ENCODE measurements at regions not wholly inside any gene's neighbourhood (a gene's known extent, or its start where the extent isn't known, plus 50 kb on each side); places are given as distances from the start of the nearest gene placed in this dataset.

DNA sequence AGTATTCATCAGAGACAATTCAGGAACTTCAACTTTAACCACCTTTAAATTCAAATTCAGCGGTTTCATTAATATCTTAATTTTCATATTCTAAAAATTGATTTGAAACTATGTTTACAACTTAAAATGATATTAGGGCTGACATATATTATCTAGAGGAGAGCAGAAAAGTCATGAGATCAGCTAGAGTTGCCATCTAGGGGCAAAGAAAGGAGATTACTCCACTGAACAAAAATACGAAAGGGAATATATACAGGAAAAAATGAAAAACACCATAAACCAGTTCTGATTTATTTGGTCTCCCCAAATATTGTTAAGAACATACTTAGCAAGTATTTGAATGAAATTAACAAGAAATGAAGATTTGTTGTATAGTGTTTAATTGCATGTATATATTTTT, 946.3 kb downstream of the DTWD2 start:
- no peaks in the 10 kb centered on the region for H3K27me3 ChIP-seq (ENCODE audit: low read depth, low read length)
- H3K36me3 ChIP-seq (replicated peaks; ENCODE audit: low read depth, low read length): no peaks in the 10 kb centered on the region
- no peak overlapping the region for H2AFZ ChIP-seq (ENCODE audit: low read depth, low read length)
- H3K9ac ChIP-seq (ENCODE audit: low read length): no peak overlapping the region
- no peak for TF ChIP-seq EZH2phosphoT487 (IDR thresholded peaks at IDR 0.05; ENCODE audit: low read depth)
- TF ChIP-seq, protein P1, sequence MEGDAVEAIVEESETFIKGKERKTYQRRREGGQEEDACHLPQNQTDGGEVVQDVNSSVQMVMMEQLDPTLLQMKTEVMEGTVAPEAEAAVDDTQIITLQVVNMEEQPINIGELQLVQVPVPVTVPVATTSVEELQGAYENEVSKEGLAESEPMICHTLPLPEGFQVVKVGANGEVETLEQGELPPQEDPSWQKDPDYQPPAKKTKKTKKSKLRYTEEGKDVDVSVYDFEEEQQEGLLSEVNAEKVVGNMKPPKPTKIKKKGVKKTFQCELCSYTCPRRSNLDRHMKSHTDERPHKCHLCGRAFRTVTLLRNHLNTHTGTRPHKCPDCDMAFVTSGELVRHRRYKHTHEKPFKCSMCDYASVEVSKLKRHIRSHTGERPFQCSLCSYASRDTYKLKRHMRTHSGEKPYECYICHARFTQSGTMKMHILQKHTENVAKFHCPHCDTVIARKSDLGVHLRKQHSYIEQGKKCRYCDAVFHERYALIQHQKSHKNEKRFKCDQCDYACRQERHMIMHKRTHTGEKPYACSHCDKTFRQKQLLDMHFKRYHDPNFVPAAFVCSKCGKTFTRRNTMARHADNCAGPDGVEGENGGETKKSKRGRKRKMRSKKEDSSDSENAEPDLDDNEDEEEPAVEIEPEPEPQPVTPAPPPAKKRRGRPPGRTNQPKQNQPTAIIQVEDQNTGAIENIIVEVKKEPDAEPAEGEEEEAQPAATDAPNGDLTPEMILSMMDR (IDR thresholded peaks at IDR 0.05; ENCODE audit: low read depth, low read length): peak; percentile 54
- H3K4me3 ChIP-seq (ENCODE audit: low read length): no peak overlapping the region
- H4K20me1 ChIP-seq (ENCODE audit: insufficient read depth, low read length): no peaks in the 10 kb centered on the region
- H3K9me3 ChIP-seq (ENCODE audit: insufficient read depth, low read length): no peaks in the 10 kb centered on the region
- no peak overlapping the region for H3K4me2 ChIP-seq (ENCODE audit: low read length)
- no peaks in the 10 kb centered on the region for H3K79me2 ChIP-seq (ENCODE audit: low read length)
- no peaks in the 10 kb centered on the region for H3K4me1 ChIP-seq (ENCODE audit: low read length)
- no peak overlapping the region for H3K27ac ChIP-seq (ENCODE audit: low read length)

DNA sequence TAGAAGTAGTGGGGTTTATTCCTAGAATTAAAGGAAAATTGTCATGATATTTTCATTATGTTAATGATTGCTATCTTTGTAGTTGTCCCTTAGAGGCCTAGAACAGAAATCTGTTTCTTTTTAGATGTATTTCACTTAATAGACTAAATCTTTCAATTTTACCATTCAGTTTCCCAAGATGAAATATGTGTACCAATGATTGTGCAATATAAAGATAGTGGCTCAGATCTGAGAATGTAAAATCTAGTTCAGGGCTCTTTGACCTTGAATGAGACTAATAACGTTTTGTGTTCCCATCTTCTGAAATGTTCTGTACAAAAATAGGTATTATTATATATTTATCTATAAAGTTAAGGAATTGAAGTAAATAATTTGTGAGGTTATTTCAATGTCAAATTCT, 947.9 kb downstream of the DTWD2 start:
- TF ChIP-seq, protein P1 (IDR thresholded peaks at IDR 0.05; ENCODE audit: low read depth, low read length): no peak
- TF ChIP-seq EZH2phosphoT487 (IDR thresholded peaks at IDR 0.05; ENCODE audit: low read depth): no peak
- Histone ChIP-seq H3K79me2 (ENCODE audit: low read length) (no peaks in the 10 kb centered on the region), H4K20me1 (ENCODE audit: insufficient read depth, low read length) (no peaks in the 10 kb centered on the region), H3K4me3 (ENCODE audit: low read length) (no peak overlapping the region), H3K27ac (ENCODE audit: low read length) (no peak overlapping the region), H3K27me3 (ENCODE audit: low read depth, low read length) (no peaks in the 10 kb centered on the region), H3K4me2 (ENCODE audit: low read length) (no peak overlapping the region), H3K4me1 (ENCODE audit: low read length) (no peaks in the 10 kb centered on the region), H3K36me3 (replicated peaks; ENCODE audit: low read depth, low read length) (no peaks in the 10 kb centered on the region), H3K9me3 (ENCODE audit: insufficient read depth, low read length) (no peaks in the 10 kb centered on the region), H2AFZ (ENCODE audit: low read depth, low read length) (no peak overlapping the region), H3K9ac (ENCODE audit: low read length) (no peak overlapping the region)

- Histone ChIP-seq H3K4me1 (ENCODE audit: low read length) (no peaks in the 10 kb centered on the region), H3K4me3 (ENCODE audit: low read length) (no peak overlapping the region), H3K9ac (ENCODE audit: low read length) (no peak overlapping the region), H4K20me1 (ENCODE audit: insufficient read depth, low read length) (no peaks in the 10 kb centered on the region), H3K4me2 (ENCODE audit: low read length) (no peak overlapping the region), H2AFZ (ENCODE audit: low read depth, low read length) (no peak overlapping the region), H3K79me2 (ENCODE audit: low read length) (no peaks in the 10 kb centered on the region), H3K27me3 (ENCODE audit: low read depth, low read length) (no peaks in the 10 kb centered on the region), H3K27ac (ENCODE audit: low read length) (no peak overlapping the region), H3K9me3 (ENCODE audit: insufficient read depth, low read length) (no peaks in the 10 kb centered on the region), H3K36me3 (replicated peaks; ENCODE audit: low read depth, low read length) (no peaks in the 10 kb centered on the region)
- TF ChIP-seq, protein P1 (IDR thresholded peaks at IDR 0.05; ENCODE audit: low read depth, low read length): no peak
- TF ChIP-seq EZH2phosphoT487 (IDR thresholded peaks at IDR 0.05; ENCODE audit: low read depth): no peak
These were observed 954.5 kb downstream of the DTWD2 start for GRCh38 chr5:118033686-118034338.

GRCh38 chr5:118029807-118030206, 958.5 kb downstream of the DTWD2 start:
- Histone ChIP-seq H3K4me3 (ENCODE audit: low read length) (no peak overlapping the region), H3K79me2 (ENCODE audit: low read length) (no peaks in the 10 kb centered on the region), H3K27me3 (ENCODE audit: low read depth, low read length) (no peaks in the 10 kb centered on the region), H3K4me1 (ENCODE audit: low read length) (no peaks in the 10 kb centered on the region), H3K4me2 (ENCODE audit: low read length) (no peak overlapping the region), H4K20me1 (ENCODE audit: insufficient read depth, low read length) (no peaks in the 10 kb centered on the region), H3K36me3 (replicated peaks; ENCODE audit: low read depth, low read length) (no peaks in the 10 kb centered on the region), H2AFZ (ENCODE audit: low read depth, low read length) (no peak overlapping the region; the same call in 1 of the 2 replicates), H3K27ac (ENCODE audit: low read length) (no peak overlapping the region), H3K9me3 (ENCODE audit: insufficient read depth, low read length) (no peaks in the 10 kb centered on the region), H3K9ac (ENCODE audit: low read length) (no peak overlapping the region)
- TF ChIP-seq EZH2phosphoT487 (IDR thresholded peaks at IDR 0.05; ENCODE audit: low read depth): no peak
- TF ChIP-seq, protein P1 (IDR thresholded peaks at IDR 0.05; ENCODE audit: low read depth, low read length): peak; percentile 19; the same call in 1 of the 2 replicates

Data from OCI-LY3 (cell line).